PFSK-1 (cell line): ENCODE measurements at regions not wholly inside any gene's neighbourhood (a gene's known extent, or its start where the extent isn't known, plus 50 kb on each side); places are given as distances from the start of the nearest gene placed in this dataset.

Source experiments
- SIN3A ChIP-seq: IDR thresholded peaks from 2 replicates; pipeline ENCODE4 v1.6.1; 2012; ENCODE audit warnings: mild to moderate bottlenecking, low read length, moderate library complexity, borderline replicate concordance; ENCODE audit not compliant: insufficient read depth
- TAF1 ChIP-seq: IDR thresholded peaks from 2 replicates; pipeline ENCODE4 v1.6.1; 2012; ENCODE audit warnings: low read length, control low read depth, borderline replicate concordance; ENCODE audit not compliant: insufficient read depth

DNA sequence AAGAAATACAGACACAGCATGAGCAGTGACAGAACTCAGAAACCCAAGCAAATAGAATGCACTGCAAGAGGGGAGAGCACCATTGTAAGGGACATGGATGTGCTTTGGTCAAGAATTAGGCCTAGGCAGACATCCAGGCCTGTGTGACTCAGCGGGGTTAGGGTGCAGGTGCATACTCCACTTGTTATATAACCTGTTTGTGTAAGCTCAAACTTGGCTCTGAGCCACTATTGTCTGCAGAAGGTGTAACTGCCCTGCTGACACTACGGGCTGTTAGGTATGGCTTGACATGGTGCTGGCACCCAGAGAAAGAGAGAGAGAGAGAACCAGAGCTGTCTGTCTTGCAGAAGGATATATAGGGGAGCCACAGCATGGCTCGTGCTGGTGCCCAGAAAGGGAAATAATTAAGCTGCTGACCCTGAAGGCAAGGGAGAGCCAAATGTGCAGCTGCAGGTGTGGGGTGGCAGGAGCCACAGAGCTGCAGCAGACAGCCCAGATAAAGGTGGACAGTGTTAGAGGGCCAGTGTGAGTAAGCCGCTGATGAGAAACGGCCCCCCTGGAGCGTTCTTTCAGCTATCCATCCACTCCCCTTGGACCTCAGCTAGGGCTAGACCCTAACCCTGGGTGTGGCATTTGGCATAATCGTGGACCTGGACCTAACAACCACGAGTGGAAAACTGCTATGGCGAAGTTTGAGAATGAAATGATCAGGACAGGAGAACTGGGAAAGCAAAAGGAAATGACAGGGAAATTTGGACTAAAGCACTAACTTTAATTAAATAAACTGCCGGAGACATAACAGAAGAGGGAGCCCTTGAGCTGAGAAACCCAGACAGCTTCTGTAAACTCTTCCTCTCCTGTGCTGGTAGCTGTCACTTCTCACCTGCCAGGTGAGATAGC is 253.0 kb upstream of the CCDC179 start:
- TF ChIP-seq SIN3A, result no peak
- TF ChIP-seq TAF1, result no peak
